ENCODE measurements at regions not wholly inside any gene's neighbourhood (a gene's known extent, or its start where the extent isn't known, plus 50 kb on each side); places are given as distances from the start of the nearest gene placed in this dataset.
"Not testable (repeated sequence)": the region's sequence is repeated elsewhere in the genome, so short reads cannot be mapped to it uniquely, and the experiment has no call there.

GRCh38 chr7:39824456-39825200 lies 125.4 kb upstream of the CDK13 start:
- no peak for DNase-seq (ENCODE audit: extremely low read depth, low read depth)
- H3K4me3 ChIP-seq (replicated peaks; ENCODE audit: low read depth, low read length): no peak overlapping the region
- TF ChIP-seq CTCF (IDR thresholded peaks at IDR 0.05; ENCODE audit: low read depth, low read length, missing control alignments): no peak

DNA sequence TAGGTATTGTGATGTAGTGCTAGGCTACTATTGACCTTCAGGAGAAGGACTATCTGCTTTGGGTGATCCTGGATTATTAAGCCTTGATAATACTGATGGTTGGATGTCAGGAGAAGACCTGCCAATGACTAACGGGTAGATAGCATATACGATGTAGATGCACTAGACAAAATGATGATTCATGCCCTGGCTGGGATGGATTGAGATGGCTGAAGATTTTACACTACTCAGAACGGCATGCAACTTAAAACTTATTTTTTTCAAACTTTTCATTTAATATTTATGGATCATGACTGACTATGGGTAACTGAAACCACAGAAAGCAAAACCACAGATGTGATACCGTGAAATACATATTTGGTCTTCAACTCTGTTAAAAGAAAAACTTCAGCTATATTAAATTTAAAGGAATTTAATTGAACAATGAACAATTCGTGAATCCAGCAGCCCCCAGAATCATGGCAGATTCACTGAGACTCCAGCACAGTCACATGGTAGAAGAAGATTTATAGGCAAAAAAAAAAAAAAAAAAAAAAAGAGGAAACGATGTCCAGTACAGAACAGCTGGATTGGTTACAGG lies 124.6 kb upstream of the CDK13 start:
- no peak for TF ChIP-seq CTCF (IDR thresholded peaks at IDR 0.05; ENCODE audit: low read depth, low read length, missing control alignments)
- no peak overlapping the region for H3K4me3 ChIP-seq (replicated peaks; ENCODE audit: low read depth, low read length)
- DNase-seq (ENCODE audit: extremely low read depth, low read depth): no peak

- no peak overlapping the region for H3K4me3 ChIP-seq (replicated peaks; ENCODE audit: low read depth, low read length)
- no peak for DNase-seq (ENCODE audit: extremely low read depth, low read depth)
- TF ChIP-seq CTCF (IDR thresholded peaks at IDR 0.05; ENCODE audit: low read depth, low read length, missing control alignments): no peak
These were observed 123.9 kb upstream of the CDK13 start for GRCh38 chr7:39826166-39826565.

DNA sequence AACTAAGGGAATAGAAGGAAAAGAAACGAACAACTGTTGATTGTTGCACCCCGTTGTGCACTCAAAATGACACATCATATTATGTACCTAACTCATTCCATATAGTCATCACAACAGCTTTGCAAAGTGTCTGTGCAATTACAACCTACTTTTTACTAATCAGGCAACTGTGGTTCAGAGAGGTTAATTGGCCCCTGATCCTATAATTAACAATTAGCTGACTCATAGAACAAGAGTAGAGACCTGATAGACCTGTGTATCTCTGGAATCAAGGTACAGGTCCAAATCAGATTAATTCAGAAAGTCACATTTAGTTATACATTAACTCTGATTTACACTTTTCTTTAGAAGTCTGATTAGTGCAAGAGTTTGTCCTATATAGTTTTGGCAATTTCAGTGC lies 122.5 kb upstream of the CDK13 start:
- H3K4me3 ChIP-seq (replicated peaks; ENCODE audit: low read depth, low read length): no peak overlapping the region
- no peak for TF ChIP-seq CTCF (IDR thresholded peaks at IDR 0.05; ENCODE audit: low read depth, low read length, missing control alignments)
- no peak for DNase-seq (ENCODE audit: extremely low read depth, low read depth)

DNA sequence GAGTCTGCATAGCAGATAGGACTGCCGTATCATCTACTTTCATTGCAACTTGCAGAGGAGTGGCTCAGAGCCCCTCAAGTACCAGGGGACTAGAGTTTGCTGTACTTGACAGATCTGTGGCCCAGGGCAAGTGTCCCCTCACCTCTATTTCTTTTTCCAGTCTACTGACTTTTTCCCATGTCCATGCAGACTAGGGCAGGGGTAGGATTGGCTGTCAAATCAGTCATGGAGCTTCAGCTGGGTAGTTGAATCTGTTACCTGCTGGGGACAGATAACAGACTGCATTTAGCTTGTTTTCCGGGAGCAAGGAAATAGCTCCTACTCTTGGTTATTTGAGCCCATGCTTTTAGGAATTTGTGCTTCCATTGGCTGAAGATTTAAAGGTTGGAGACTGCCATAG lies 121.0 kb upstream of the CDK13 start:
- H3K4me3 ChIP-seq (replicated peaks; ENCODE audit: low read depth, low read length): no peak overlapping the region
- no peak for DNase-seq (ENCODE audit: extremely low read depth, low read depth)
- TF ChIP-seq CTCF (IDR thresholded peaks at IDR 0.05; ENCODE audit: low read depth, low read length, missing control alignments): no peak

DNA sequence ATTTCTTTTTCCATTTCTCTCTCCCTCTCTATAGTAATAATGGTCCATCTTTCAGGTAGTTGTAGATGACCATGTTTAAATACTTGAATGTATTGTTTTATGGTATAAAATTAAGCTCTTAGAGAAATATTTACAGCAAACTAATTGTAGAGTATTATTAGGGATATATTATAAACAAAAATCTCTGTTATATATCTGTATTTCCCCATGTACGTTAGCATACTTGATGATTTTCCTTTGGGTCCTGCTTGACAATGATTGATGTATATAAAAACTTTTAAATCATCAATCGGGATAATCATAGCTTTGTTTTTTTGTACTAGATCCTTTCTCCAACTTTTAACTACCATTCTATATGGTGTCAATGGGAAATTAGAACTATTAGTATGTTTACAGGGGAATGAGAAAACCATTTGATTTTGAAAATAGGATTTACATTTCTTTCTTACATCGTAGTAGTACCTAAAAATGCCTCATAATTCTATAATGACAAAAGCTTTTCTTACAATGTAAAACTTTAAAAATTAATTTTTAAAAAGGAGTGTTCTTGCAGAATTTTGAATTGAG lies 117.5 kb upstream of the CDK13 start:
- DNase-seq (ENCODE audit: extremely low read depth, low read depth): no peak
- no peak overlapping the region for H3K4me3 ChIP-seq (replicated peaks; ENCODE audit: low read depth, low read length)
- no peak for TF ChIP-seq CTCF (IDR thresholded peaks at IDR 0.05; ENCODE audit: low read depth, low read length, missing control alignments)

GRCh38 chr7:39833180-39833799 lies 116.8 kb upstream of the CDK13 start:
- peak overlapping the region; percentile 27; the same call in 1 of the 2 replicates for H3K4me3 ChIP-seq (replicated peaks; ENCODE audit: low read depth, low read length)
- not testable (repeated sequence) for DNase-seq (ENCODE audit: extremely low read depth, low read depth)

DNA sequence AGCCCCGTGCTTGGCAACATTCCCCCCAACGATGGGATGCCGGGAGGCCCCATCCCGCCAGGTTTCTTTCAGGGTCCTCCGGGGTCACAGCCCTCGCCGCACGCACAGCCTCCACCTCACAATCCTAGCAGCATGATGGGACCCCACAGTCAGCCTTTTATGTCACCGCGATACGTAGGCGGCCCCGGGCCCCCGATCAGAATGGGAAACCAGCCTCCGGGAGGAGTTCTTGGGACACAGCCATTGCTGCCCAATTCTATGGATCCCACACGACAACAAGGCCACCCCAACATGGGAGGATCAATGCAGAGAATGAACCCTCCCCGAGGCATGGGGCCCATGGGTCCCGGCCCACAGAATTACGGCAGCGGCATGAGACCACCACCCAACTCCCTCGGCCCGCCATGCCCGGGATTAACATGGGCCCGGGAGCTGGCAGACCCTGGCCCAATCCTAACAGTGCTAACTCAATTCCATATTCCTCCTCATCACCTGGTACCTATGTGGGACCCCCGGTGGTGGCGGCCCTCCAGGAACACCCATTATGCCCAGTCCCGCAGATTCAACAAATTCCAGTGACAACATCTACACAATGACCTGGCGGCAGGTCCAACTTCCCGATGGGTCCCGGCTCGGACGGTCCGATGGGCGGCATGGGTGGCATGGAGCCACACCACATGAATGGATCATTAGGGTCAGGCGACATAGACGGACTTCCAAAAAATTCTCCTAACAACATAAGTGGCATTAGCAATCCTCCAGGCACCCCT lies 116.0 kb upstream of the CDK13 start:
- not testable (repeated sequence) for DNase-seq (ENCODE audit: extremely low read depth, low read depth); H3K4me3 ChIP-seq (replicated peaks; ENCODE audit: low read depth, low read length)

Measured in HFF-Myc (cell line).